HG02852 (cell line): ENCODE measurements at regions not wholly inside any gene's neighbourhood (a gene's known extent, or its start where the extent isn't known, plus 50 kb on each side); places are given as distances from the start of the nearest gene placed in this dataset.

Source experiments
- ATAC-seq: cut with Tn5 transposase; IDR thresholded peaks from one replicate; pipeline ENCODE4 v1.9.1; 2021; ENCODE audit warnings: mild to moderate bottlenecking, moderate library complexity; ENCODE audit not compliant: unreplicated experiment

DNA sequence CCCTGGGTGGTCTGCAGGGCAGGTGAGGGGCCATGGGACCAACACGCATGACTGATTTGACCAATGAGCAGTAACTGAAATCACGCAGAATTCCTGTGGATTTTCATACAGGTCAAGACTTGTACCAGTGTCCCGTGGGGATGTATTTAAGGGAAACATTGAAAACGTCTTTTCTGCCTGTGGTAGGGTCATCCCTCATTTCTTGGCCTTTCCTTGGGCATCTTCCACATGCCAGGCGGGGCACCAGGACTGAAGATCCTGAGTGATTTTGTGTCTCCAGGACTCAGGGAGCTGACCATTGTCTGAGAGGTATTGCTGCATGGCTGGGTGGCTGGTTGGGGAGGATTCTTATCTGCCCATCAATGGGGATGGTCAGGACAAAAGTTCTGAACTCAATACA lies 289.0 kb downstream of the GLRX3 start:
- ATAC-seq, result no peak

DNA sequence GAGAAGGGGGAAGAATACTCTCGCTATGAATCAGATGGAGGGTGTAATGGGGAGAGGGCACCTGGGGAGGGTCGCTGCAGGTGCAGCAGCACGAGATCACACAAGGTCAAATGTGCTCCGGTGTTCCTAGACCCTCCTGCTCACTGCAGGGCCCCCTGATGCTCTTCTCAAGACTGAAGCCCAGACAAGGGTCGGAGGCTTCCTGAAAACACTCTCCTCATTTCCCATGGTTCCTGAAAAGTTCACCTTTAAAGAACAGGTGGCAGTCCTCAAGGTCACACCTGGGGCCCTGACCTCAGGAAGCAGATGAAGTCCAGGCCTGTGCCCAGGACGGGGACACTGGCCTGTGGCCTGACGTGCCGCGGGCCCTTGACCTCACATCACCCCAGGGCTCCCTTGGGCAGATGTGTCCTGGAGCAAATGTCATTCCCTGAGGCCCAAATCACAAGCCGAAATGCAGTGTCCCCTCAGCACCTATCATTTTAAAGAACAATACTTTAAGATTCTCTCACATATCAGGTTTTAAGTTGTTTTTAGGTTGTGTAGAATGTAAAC lies 289.8 kb downstream of the GLRX3 start:
- ATAC-seq, result no peak

DNA sequence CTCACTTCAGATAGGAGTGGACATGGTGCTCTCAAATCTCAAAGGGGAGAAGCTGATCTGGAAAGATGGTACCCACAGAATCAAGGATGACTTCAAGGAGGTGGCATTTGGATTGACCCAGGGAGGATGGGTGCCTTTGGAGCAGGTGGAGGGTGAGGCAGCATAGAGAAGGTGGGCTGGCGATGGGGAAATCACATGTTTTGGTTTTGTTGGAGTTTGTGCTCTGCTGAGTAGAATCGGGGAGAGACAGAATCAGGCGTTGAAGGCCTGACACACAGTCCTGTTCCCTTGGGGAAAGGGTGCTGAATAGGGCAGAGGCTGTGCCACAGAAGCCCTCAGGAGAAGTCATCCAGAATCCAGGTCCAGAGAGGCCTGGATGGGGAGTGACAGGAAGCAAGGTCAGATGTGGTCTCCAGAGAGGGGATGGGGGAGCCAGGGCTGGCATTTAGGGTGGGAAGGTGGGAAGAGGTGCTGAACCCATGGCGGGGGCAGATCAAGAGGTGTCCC lies 291.1 kb downstream of the GLRX3 start:
- ATAC-seq, result no peak

DNA sequence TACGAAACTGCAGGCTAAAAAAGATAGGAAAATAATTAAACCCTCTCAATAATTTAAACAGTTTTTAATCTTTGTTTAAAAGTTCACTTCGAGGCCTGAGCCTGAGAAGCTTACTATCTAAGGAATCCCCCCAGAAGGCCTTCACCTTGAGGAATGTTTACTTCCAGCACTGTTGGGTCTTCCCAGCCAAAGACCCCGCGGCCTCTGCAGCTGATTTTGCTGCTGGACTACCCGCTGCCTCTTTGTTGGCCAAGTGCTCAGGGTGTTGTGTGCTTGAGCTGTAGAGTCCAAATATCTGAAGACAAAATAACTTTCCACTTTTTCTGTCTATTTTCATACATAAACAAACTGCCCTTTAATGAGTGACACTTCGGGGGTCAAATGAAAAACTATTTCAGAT lies 292.7 kb downstream of the GLRX3 start:
- ATAC-seq, result no peak

DNA sequence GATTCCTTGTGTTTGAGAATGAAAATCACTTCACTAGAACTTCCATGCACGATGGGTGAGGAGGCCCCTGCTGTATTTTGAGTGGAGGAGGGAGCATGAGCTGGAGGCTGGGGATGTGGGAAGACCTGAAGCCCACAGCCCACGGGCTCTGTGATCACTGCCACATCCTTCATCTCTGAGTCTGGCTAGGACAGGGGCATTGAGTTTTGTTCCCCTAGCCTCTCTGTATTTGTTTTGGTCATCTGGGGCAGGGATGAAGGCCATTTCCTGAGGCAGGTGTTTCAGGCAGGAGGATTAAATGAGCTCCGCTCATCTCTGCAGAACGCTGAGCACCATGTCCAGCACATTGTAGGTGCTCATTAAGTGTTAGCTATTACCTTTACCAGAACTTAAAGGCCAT lies 293.6 kb downstream of the GLRX3 start:
- ATAC-seq, result no peak

DNA sequence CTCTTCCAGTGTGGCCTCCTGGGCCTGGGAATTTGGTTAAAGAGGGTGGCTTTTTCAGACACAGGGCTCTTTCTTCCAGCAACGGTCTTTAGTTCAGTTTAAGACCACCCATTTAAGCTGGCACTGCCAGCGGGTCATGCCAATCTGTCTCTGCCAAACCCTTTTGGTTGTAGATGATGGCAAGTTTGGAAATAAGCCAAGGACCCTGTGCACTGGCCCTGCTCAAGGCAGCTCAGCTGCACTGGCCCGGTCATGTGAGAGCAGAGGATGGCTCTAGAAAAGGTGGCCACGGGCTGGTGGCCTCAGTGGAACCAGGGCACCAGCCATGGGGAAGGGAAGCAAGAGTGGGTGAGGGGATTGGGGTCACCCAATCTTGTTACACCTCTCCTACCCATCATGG lies 294.1 kb downstream of the GLRX3 start:
- no peak for ATAC-seq

DNA sequence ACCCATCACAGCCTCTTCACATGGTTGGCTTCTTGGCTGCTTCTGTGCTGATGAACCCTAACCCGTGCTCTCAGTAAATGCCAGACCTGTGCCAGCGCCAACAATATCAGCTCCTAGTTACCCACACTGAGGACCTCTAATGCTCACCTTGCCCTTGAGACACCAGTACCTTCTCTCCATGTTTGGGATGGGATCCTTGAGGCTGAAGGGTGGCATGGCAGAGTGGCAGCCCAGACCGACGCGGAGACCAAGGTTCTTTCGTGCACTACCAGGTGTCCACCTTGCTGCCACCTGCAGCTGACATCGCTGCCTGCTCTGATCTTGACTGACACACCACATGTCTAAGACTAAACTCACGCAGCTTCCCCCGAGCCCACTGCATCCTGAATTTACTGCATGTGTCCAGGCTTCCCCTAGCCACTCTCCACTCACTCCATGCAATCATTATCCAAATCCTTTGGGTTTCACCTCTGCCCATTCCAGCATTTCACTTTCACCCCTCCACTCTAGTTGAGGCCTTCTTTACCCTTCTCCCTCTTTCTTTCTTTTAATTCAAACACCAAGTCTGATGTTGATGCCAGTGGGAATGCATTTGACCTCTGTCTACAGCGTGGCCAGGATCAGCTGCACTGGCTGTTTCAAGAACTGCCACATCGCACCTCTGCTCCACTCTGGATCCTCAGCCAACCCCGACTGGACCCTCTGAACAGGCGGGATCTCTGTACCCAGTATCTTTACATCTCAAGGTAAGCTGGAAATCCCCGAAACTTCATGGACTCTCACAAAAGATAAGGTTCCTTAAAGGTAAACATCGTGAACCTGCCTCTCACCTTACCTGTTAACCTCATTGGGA lies 294.9 kb downstream of the GLRX3 start:
- no peak for ATAC-seq

DNA sequence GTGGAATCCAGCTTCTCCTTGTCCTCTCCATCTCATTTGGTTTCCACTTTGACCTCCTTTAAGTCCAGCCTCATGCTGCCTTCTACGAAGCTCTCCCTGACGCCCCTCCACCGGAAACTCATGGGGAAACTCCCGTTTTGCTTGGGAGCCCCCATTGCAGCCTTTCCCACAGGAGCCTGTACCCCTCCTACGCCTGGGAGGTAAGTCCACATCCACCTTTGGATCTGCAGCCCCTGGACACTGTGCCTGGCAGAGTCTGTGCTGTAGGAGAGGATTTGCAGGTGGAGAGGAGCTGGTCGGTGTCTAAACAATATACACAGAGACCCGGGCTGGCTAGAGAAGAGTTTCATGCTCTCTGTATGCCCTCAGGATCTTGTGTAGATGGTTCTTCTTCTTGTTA lies 296.1 kb downstream of the GLRX3 start:
- ATAC-seq, result no peak

DNA sequence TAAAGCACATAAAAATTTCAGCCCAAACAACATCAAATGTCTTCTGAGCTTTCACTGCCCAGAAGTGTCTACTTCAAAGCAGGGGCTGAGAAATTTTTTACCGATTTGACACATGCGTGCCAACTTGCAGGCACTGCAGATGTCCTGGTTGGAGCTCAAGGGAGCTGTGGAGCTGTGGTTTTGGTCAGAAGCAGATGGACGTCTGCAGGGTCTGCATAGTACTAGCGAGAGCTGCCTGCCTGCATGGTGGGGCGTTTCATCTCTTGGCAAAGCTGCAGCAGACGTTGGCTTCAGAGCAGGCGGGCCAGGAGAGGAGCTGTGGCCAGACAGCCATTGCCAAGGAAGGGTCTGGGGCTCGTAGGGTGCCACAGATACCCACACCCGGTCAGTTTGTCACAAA lies 296.7 kb downstream of the GLRX3 start:
- ATAC-seq, result no peak

DNA sequence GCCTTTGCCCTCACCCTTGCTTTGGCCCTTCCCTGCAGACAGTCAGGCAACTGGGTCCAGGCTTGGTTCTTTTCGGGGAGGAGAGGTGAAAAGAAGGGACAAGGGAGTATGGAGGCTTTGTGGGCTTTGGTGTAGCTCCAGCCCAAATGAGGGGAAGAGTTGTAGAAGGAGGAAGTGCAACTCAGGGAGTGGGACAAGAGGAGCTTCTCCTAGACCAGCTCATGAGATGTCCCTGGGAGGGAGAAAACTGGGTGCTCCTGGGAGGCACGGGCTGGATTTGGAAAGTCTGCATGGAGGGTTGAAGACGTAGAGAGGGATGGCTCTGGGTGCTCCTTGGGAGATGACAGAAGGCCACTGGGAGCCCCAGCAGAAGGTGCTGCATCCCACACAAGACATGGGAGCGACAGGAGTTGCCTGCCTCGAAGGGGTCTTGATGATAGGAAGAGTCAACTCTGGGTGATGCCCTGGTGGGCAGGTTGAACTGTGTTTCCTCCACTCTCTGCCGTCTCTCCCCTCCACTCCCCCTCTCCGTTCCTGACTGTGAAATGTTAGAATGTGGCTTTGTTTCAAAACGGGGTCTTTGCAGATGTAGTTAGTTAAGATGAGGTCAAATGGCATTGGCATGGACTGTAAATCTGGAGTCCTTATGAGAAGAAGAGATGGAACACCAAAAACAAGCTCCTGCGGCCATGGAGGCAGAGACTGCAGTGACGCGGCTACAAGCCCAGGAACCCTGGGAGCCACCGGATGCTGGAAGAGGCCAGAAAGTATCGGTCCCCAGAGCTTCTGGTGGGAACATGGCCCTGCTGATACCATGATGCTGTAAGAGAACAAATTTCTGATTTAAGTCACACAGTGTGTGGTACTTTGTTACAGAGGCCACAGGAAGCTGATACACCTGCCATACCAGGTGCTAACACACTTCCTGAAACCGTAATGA lies 298.5 kb downstream of the GLRX3 start:
- ATAC-seq, result no peak

DNA sequence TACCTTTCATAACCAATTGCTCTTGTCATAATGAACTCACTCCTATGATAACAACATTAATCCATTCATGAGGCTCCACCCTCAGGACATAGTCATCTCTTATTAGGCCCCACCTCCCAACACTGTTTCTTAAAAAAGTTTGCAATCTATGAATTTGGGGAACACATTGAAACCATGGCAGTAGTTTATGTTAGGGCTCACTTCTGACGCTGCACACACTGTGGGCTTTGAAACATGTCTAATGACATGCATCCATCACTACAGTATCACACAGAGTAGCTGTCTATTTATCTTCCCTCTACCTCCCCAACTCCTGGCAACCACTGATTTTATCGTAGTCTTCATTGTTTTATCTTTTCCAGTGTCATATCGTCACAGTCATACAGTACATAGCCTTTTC lies 299.8 kb downstream of the GLRX3 start:
- ATAC-seq, result no peak

DNA sequence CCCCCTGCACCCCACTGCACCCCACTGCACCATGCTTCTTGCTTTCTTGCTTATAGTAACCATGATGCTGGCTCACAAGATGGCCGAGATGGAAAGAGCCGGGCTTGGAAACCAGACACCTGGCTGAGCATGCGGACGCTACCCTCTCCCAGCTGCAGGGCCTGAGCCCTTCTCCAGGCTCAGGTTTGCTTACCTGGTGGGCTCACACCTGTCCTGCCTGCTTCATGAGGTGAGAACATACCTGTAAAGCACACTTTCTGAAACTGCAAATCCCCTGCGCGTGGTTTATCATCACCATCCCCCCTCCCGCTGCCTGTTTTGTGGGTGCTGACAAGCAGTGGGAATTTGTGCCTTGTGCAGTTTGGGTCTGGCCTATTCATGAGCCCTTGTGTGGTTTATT lies 302.7 kb downstream of the GLRX3 start:
- no peak for ATAC-seq

DNA sequence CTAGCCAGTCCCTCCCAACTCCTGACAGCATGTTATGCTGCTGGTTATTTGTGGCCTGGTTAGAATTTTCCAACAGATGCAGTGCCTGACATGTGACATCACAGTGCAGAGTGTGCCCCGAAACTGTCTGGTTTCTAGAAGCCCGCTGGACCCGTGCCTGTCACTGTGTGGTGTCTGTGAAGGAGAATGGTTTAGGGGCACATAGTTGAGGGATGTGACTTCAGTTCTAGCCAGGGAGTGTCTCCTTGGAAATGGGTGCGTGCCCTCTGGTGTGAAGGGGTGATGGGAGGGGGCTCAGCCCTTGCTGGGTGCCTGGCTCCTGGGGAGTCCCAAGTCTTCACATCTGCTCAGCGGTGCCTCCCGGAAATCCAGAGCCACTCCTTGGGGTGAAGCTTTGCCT lies 303.6 kb downstream of the GLRX3 start:
- ATAC-seq, result no peak

DNA sequence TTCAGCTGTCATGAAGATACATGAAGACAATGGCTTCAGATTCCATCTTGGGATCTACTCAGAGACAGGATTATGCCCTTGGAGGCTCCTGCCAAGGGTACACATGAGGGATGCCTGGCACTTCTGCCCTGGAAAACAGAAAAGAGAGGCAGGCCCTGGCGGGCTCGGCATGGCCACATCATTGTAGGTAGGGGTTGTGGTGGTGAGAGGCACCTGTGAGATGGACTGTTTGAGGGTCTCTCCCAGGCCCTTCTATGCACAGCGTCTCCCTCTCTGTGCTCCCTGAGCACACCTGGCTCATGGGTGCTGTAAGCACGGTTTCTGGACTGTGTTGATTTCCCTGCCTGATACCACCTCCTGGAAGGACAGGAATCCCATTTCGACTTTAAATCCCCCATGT lies 304.3 kb downstream of the GLRX3 start:
- no peak for ATAC-seq

DNA sequence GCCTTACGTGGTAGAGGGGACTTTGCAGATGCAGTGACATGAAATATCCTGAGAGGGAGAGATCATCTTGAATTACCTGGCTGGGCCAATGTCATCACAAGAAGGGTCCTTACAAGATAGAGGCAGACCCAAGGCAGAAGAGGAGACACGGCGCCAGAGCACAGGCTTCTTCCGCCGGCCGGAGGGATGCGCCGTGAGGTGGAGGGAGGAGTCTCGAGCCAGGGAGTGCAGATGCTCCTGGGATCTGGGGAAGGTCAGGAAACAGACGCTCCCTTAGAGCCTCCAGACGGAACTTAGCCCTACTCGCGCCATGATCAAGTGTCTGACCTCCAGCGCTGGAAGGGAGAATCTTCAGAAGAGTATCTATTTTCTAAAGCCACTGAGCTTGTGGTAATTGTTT lies 304.8 kb downstream of the GLRX3 start:
- no peak for ATAC-seq

DNA sequence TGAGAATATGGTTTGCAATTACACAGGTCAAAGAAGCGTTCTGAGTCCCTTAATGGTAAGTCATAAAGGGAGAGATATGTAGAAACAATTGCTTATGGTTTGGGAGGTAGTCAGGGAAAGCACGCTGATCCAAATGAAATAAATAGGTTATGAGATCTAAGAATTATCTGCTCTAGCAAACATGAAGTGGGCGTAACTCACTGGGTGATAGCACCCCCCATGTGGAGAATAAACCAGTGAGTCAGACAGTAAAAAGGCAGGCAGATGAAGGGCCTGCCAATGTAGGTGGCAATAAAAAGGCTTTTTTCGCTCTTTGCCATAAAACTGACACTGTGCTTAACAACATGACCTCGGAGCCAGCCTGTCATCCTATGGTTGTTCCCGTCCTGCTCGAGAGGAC lies 306.9 kb downstream of the GLRX3 start:
- ATAC-seq, result no peak

DNA sequence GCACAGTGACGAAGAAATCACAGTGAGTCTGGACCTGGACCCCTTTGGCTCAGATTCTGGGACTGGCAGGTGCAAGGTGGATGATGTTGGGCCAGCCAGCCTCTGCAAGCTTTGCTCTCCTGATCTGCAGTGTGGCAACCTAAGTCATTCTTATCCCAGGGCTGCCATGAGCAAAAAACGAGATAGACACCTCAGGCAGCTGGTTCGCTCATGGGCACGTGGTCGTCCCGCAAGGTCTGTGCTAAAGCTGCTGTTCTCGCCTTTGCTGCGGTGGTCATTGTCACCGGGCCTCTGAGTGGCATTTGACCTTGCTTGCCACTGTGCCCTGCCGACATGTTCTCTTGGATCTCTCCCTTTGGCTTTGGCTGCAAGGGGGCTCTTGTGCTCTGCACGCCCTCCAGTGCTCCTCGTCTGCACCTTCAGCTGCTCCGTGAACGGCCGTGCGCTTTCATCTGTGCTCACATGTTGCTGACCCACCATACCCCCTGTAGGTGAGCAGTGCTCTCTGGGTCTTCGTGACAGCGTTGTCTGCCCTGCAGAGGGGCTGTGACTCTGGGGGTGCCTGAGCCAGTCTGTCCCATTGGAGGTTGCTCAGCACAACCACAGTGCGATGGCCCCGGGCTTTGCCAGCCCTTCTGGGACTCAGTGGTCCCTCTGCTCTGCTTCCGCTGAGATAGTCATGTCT lies 317.0 kb downstream of the GLRX3 start:
- ATAC-seq, result no peak

DNA sequence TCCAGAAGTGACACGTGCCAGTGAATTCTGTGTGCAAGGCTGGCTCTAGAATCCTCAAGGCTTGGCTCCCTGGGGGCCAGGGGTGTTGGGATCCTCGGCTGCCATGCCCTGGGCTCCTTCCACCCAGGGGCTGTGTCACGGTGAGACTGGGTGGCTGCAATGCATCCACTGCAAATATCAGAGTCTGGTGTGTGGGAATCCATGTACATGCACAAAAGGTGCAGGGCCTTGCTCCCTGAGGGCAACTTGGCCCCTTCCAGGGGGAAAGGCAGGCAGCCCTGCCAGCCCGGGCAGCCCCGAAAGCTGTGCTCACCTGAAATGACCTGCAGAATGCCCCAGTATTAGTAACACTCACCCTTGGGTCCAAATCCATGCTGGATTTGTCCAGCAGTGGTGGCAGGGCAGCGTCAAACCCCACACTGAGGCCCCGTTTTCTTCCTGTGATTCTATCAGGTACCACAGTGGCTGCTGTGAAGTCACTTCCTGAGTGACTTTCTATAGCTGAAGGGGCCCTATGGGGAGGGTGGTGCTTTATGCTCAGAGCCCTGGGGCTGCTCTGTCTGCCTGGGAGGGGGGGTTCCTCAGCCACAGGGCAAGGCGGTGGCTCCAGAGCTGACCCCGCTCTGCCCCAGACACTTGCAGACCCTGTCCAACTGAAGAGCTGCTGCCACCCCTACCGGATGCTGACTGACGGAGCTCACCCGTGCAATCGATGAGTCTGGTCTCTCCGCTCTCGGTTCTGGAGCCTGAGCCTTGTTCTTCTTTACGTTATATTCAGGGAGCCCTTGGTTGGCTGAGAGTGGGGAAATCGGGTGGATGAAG lies 317.7 kb downstream of the GLRX3 start:
- no peak for ATAC-seq

DNA sequence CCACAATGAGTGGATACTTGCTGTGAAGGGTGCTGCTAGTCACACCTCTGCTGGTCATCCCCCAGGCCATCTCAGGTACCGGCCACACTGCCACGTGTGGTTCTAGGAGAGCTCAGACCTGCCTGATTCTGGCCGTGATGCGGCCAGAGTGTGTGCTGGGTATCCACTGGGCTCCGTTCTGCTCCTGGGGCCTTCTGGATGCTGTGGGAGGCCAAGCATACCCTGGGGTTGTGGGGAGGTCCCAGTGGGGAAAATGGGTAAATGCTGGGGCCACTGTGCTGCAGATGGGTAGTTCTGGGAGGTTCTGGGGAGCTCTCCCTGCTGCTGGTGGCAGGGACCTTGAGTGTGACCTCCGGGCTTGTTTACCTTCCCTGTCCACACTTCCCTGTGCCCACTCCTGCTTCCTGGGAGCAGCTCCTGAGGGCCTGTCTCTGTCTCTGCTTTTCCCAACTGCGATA lies 318.4 kb downstream of the GLRX3 start:
- no peak for ATAC-seq

DNA sequence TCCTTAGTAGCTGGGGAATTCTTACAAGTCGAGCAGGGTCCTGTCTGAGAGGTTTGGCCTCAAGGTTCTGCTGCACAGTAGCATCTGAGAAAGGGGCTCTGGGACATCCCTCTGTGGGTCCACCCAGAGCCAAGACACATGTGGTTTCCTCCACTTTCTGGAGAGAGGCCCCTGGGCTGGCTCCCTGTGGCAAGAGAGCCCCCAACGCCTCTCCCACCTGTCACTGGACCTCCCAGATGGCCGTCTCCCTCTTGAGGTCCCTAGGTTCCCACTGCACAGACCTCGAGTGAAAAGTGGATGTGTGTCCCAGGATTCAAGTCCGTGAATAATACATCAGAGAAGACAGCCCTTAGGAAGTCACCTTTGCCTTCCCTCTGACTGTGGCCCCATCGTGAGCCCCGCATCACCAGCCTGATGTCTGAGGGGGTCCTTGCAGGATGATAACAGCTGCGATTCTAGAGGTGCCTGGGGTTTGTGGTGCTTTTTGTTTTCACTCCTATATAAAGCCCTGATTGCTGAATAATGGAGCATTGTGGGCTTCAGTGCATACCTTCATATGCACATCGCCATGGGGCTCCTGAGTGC lies 319.0 kb downstream of the GLRX3 start:
- ATAC-seq, result no peak
